ENCODE measurements at regions not wholly inside any gene's neighbourhood (a gene's known extent, or its start where the extent isn't known, plus 50 kb on each side); places are given as distances from the start of the nearest gene placed in this dataset.

DNA sequence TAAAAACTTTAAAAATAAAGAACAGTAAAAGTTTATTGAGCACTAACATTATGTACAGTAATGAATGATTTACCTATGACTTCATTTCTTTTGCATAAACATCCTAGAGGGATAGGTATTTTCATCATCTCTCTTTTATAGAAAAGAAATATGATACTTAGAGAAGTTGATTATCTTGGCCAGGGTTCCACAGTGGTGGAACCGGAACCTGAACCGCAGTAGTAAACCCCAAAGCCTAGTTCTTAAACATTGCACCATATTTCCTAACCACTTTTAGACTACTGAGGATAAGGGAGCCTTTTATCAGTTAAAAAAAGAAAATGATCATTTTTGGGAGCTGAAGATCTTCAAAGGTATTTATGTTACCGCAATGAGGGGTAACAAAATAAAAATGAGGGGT, 205.7 kb upstream of the SGCD start:
- BruUV-seq (replicated peaks): no TSS peak
- no peak overlapping the region for H2AFZ ChIP-seq (ENCODE audit: low read depth, low read length, poor library complexity, severe bottlenecking)
- H3K79me2 ChIP-seq (ENCODE audit: insufficient read depth, low read length): no peaks in the 10 kb centered on the region
- no peak overlapping the region for H3K4me3 ChIP-seq (replicated peaks in 1 of 2; ENCODE audit: low read depth in 1 of 2, low read length in 2 of 2)
- TF ChIP-seq ZNF274 (IDR thresholded peaks at IDR 0.05; ENCODE audit: low read depth, low read length) (no peak), SRF (IDR thresholded peaks at IDR 0.05; ENCODE audit: low read depth) (no peak), ELF1 (IDR thresholded peaks at IDR 0.05; ENCODE audit: borderline replicate concordance, low read depth) (no peak), TCF7L2 (IDR thresholded peaks at IDR 0.05; ENCODE audit: borderline replicate concordance, extremely low read depth, insufficient read depth, insufficient read length) (no peak), FOSL1 (IDR thresholded peaks at IDR 0.05; ENCODE audit: low read depth) (no peak), YY1 (IDR thresholded peaks at IDR 0.05; ENCODE audit: extremely low read depth, insufficient replicate concordance, low read depth, low read length) (no peak), CEBPB (IDR thresholded peaks at IDR 0.05; ENCODE audit: low read depth) (no peak), EZH2phosphoT487 (IDR thresholded peaks at IDR 0.05; ENCODE audit: borderline replicate concordance) (no peak), SIN3A (IDR thresholded peaks at IDR 0.05; ENCODE audit: low read depth) (no peak), EGR1 (IDR thresholded peaks at IDR 0.05; ENCODE audit: low read depth) (no peak), POLR2AphosphoS5 (IDR thresholded peaks at IDR 0.05; ENCODE audit: low read depth, low read length) (no peak), EZH2 (IDR thresholded peaks at IDR 0.05) (no peak)
- TF ChIP-seq, protein P1, sequence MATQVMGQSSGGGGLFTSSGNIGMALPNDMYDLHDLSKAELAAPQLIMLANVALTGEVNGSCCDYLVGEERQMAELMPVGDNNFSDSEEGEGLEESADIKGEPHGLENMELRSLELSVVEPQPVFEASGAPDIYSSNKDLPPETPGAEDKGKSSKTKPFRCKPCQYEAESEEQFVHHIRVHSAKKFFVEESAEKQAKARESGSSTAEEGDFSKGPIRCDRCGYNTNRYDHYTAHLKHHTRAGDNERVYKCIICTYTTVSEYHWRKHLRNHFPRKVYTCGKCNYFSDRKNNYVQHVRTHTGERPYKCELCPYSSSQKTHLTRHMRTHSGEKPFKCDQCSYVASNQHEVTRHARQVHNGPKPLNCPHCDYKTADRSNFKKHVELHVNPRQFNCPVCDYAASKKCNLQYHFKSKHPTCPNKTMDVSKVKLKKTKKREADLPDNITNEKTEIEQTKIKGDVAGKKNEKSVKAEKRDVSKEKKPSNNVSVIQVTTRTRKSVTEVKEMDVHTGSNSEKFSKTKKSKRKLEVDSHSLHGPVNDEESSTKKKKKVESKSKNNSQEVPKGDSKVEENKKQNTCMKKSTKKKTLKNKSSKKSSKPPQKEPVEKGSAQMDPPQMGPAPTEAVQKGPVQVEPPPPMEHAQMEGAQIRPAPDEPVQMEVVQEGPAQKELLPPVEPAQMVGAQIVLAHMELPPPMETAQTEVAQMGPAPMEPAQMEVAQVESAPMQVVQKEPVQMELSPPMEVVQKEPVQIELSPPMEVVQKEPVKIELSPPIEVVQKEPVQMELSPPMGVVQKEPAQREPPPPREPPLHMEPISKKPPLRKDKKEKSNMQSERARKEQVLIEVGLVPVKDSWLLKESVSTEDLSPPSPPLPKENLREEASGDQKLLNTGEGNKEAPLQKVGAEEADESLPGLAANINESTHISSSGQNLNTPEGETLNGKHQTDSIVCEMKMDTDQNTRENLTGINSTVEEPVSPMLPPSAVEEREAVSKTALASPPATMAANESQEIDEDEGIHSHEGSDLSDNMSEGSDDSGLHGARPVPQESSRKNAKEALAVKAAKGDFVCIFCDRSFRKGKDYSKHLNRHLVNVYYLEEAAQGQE (IDR thresholded peaks at IDR 0.05; ENCODE audit: low read depth): no peak
- TF ChIP-seq, protein P2, sequence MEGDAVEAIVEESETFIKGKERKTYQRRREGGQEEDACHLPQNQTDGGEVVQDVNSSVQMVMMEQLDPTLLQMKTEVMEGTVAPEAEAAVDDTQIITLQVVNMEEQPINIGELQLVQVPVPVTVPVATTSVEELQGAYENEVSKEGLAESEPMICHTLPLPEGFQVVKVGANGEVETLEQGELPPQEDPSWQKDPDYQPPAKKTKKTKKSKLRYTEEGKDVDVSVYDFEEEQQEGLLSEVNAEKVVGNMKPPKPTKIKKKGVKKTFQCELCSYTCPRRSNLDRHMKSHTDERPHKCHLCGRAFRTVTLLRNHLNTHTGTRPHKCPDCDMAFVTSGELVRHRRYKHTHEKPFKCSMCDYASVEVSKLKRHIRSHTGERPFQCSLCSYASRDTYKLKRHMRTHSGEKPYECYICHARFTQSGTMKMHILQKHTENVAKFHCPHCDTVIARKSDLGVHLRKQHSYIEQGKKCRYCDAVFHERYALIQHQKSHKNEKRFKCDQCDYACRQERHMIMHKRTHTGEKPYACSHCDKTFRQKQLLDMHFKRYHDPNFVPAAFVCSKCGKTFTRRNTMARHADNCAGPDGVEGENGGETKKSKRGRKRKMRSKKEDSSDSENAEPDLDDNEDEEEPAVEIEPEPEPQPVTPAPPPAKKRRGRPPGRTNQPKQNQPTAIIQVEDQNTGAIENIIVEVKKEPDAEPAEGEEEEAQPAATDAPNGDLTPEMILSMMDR (IDR thresholded peaks at IDR 0.05 in 2 of 3, conservative IDR thresholded peaks at IDR 0.05 in 1 of 3; ENCODE audit: borderline replicate concordance in 1 of 3, insufficient read depth in 1 of 3, low read depth in 2 of 3, low read length in 2 of 3): no peak
- TF ChIP-seq, protein P3, sequence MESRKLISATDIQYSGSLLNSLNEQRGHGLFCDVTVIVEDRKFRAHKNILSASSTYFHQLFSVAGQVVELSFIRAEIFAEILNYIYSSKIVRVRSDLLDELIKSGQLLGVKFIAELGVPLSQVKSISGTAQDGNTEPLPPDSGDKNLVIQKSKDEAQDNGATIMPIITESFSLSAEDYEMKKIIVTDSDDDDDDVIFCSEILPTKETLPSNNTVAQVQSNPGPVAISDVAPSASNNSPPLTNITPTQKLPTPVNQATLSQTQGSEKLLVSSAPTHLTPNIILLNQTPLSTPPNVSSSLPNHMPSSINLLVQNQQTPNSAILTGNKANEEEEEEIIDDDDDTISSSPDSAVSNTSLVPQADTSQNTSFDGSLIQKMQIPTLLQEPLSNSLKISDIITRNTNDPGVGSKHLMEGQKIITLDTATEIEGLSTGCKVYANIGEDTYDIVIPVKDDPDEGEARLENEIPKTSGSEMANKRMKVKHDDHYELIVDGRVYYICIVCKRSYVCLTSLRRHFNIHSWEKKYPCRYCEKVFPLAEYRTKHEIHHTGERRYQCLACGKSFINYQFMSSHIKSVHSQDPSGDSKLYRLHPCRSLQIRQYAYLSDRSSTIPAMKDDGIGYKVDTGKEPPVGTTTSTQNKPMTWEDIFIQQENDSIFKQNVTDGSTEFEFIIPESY (IDR thresholded peaks at IDR 0.05; ENCODE audit: extremely low read depth, insufficient replicate concordance, low read length): no peak
- TF ChIP-seq, protein P4, sequence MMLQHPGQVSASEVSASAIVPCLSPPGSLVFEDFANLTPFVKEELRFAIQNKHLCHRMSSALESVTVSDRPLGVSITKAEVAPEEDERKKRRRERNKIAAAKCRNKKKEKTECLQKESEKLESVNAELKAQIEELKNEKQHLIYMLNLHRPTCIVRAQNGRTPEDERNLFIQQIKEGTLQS (IDR thresholded peaks at IDR 0.05): no peak
- no peak overlapping the region for H3K9ac ChIP-seq (ENCODE audit: low read length)
- no peaks in the 10 kb centered on the region for H3K36me3 ChIP-seq (ENCODE audit: control insufficient read depth in 1 of 2, insufficient read depth in 2 of 2, low read length in 2 of 2)
- ATAC-seq (no peak), DNase-seq (ENCODE audit: low read depth, low spot score) (no peak)
- POLR2A ChIA-PET: no interaction called here
- no peaks in the 10 kb centered on the region for H3K4me1 ChIP-seq (ENCODE audit: control insufficient read depth in 1 of 2, insufficient read depth in 2 of 2, low read length in 2 of 2)
- CTCF ChIA-PET: no interaction called here
- H3K27me3 ChIP-seq (ENCODE audit: insufficient read depth, low read length): no peaks in the 10 kb centered on the region
- intact Hi-C loops (cut with micrococcal nuclease): no loop called here
- RAD21 ChIA-PET (ENCODE audit: low non-redundant PET in 1 of 2, low total read pairs in 2 of 2, uncharacterized antibody in 2 of 2, unreplicated experiment in 2 of 2): no interaction called here
- H3K4me2 ChIP-seq (ENCODE audit: low read length): no peak overlapping the region
- no peak overlapping the region for H3K27ac ChIP-seq (ENCODE audit: low read depth, low read length)
- H3K9me3 ChIP-seq (ENCODE audit: control insufficient read depth in 1 of 2, insufficient read depth in 1 of 2, low read depth in 1 of 2, low read length in 2 of 2): peaks cover 0 to 9% of the 10 kb centered on the region in 2 experiments; a peak in 2 of 4 replicates
- no peaks in the 10 kb centered on the region for H4K20me1 ChIP-seq (ENCODE audit: insufficient read depth)
- no peaks in the 10 kb centered on the region for H3K9me2 ChIP-seq (ENCODE audit: insufficient read depth)
